Tibial nerve (tissue), 4 donors: ENCODE measurements at regions not wholly inside any gene's neighbourhood (a gene's known extent, or its start where the extent isn't known, plus 50 kb on each side); places are given as distances from the start of the nearest gene placed in this dataset.

Source experiments
- CTCF ChIP-seq, 5 experiments: fragments of 200-600 bp in 3 of 5; fragments of 450-650 bp in 2 of 5; sonication (generic) in 3 of 5; IDR thresholded peaks; one replicate each; pipeline ENCODE4 v1.5.1; 2016 to 2019; ENCODE audit warnings: antibody characterized with exemption in 5 of 5, mild to moderate bottlenecking in 3 of 5, moderate library complexity in 2 of 5
- EP300 ChIP-seq, 2 donors: sonication (generic); formaldehyde crosslinking; IDR thresholded peaks; one replicate each; pipeline ENCODE4 v1.6.1; 2017; ENCODE audit warnings: antibody characterized with exemption in 2 of 2, mild to moderate bottlenecking in 1 of 2
- POLR2A ChIP-seq, 2 donors: fragments of 450-650 bp; IDR thresholded peaks; one replicate each; pipeline ENCODE4 v1.6.1; 2017; ENCODE audit warnings: antibody characterized with exemption in 2 of 2, mild to moderate bottlenecking in 2 of 2, moderate library complexity in 2 of 2

GRCh38 chr3:159522276-159522675 is 466.4 kb upstream of the IL12A start:
- TF ChIP-seq EP300 (IDR thresholded peaks at IDR 0.05) (no peak), CTCF (IDR thresholded peaks at IDR 0.05) (no peak), POLR2A (IDR thresholded peaks at IDR 0.05) (no peak)
